22Rv1 (cell line): ENCODE measurements at regions not wholly inside any gene's neighbourhood (a gene's known extent, or its start where the extent isn't known, plus 50 kb on each side); places are given as distances from the start of the nearest gene placed in this dataset.

ENCODE experiments used
- CTCF ChIP-seq: fragments of 450-650 bp; IDR thresholded peaks from 2 replicates; pipeline ENCODE4 v1.5.1; 2017; ENCODE audit warnings: mild to moderate bottlenecking
- ZFX ChIP-seq: fragments of 450-650 bp; IDR thresholded peaks from 2 replicates; pipeline ENCODE4 v1.6.1; 2017; ENCODE audit warnings: antibody characterized with exemption, borderline replicate concordance

- TF ChIP-seq CTCF (no peak), ZFX (no peak)
Observed at GRCh38 chr1:96983866-96984265, 262.3 kb downstream of the PTBP2 start.
